Right lobe of liver (tissue), 6 donors: ENCODE measurements at regions not wholly inside any gene's neighbourhood (a gene's known extent, or its start where the extent isn't known, plus 50 kb on each side); places are given as distances from the start of the nearest gene placed in this dataset.

Experiments
- ATAC-seq, 4 donors: fragments of 200-7000 bp; cut with Tn5 transposase; one replicate each; pipeline ENCODE4 v1.9.1; 2020; ENCODE audit warnings: mild to moderate bottlenecking in 4 of 4, moderate library complexity in 4 of 4
- DNase-seq, 3 donors: peaks; one replicate each; pipeline ENCODE4 v3.0.0-alpha.2; 2020
- H3K27ac ChIP-seq, 3 donors: fragments of 200-600 bp; one replicate each; pipeline ENCODE4 v1.8.0; 2022
- H3K27me3 ChIP-seq, 2 donors: fragments of 200-600 bp; one replicate each; pipeline ENCODE4 v1.8.0; 2022
- H3K36me3 ChIP-seq, 4 donors: fragments of 200-600 bp; sonication (generic) in 1 of 4; one replicate each; pipeline versions ENCODE4 v1.5.1 to v1.8.0; 2017 to 2022; ENCODE audit warnings: control low read depth in 1 of 4
- H3K4me1 ChIP-seq, 4 donors: fragments of 200-600 bp; sonication (generic) in 1 of 4; one replicate each; pipeline versions ENCODE4 v1.5.1 to v1.8.0; 2017 to 2022; ENCODE audit warnings: control low read depth in 1 of 4
- H3K4me3 ChIP-seq, 3 donors: fragments of 200-600 bp; one replicate each; pipeline ENCODE4 v1.8.0; 2022
- H3K9me3 ChIP-seq, 4 donors: fragments of 200-600 bp; sonication (generic) in 1 of 4; one replicate each; pipeline versions ENCODE4 v1.5.1 to v1.8.0; 2017 to 2022; ENCODE audit warnings: control low read depth in 1 of 4
- CTCF ChIP-seq, 4 donors: fragments of 200-600 bp in 3 of 4; fragments of 450-650 bp in 1 of 4; IDR thresholded peaks; one replicate each; pipeline versions ENCODE4 v1.5.1 to v1.8.0; 2016 to 2022; ENCODE audit warnings: antibody characterized with exemption in 4 of 4, mild to moderate bottlenecking in 2 of 4
- POLR2A ChIP-seq: fragments of 450-650 bp; IDR thresholded peaks from one replicate; pipeline ENCODE4 v1.6.1; 2017; ENCODE audit warnings: antibody characterized with exemption, mild to moderate bottlenecking
- WGBS: methylation state at CpG from one replicate; pipeline ENCODE4 v1.1.6; 2018; ENCODE audit warnings: low coverage, low lambda C conversion rate; ENCODE audit not compliant: insufficient coverage; ENCODE audit errors: missing lambda C conversion rate; 5-methylcytosine and 5-hydroxymethylcytosine counted together
- intact Hi-C, 2 donors: fragments of 100-400 bp; cut with DNase I; formaldehyde crosslinking; loops; one replicate each; pipeline versions ENCODE4 v1.11.2 to v1.14.1; 2022
- donor health status: DM: no; HTN: yes; CAD: no.
- donor health status: DM: no; HTN: no; CAD: no.
- donor health status: DM: no; HTN: no; CAD: no.
- donor health status: DM: no; HTN: yes; CAD: no.
- donor health status: DM: no; HTN: yes; CAD: no.

DNA sequence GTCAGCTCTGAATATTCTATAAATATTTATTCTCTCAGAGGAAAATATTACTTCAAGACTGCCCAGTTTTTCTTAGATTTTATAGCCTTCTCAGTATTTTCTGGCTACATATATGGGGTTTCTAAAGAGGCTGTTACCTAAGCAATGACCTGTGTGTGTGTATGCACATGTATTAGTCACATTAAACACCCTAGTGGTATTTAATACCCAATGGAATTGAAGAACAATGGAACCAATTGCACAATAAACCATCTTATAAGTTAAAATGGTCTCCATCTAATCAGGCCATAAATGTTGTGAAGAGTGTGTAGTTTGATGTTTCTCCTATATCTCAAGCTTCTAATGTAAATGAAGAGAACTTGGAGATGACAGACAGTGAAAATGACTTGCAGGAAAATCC, 450.0 kb downstream of the SPATA31D1 start:
- no peak for DNase-seq

GRCh38 chr9:82443312-82443711, 454.7 kb downstream of the SPATA31D1 start:
- Histone ChIP-seq H3K9me3 (peaks cover 0 to 3% (median 0%) of the 10 kb centered on the region in 4 donors), H3K27ac (no peak overlapping the region), H3K4me3 (no peak overlapping the region), H3K36me3 (no peaks in the 10 kb centered on the region), H3K4me1 (no peaks in the 10 kb centered on the region), H3K27me3 (no peaks in the 10 kb centered on the region)
- no peak for DNase-seq
- ATAC-seq: no peak
- intact Hi-C loops: no loop called here
- no peak for TF ChIP-seq CTCF (IDR thresholded peaks at IDR 0.05)
- TF ChIP-seq POLR2A: no peak

More for the DNA sequence above, 450.0 kb downstream of the SPATA31D1 start:
- TF ChIP-seq POLR2A (no peak), CTCF (IDR thresholded peaks at IDR 0.05) (no peak)
- Histone ChIP-seq H3K4me1 (no peaks in the 10 kb centered on the region), H3K27ac (no peak overlapping the region), H3K27me3 (no peaks in the 10 kb centered on the region), H3K4me3 (no peak overlapping the region), H3K9me3 (peaks cover 0 to 3% (median 0%) of the 10 kb centered on the region in 4 donors), H3K36me3 (no peaks in the 10 kb centered on the region)
- intact Hi-C loops: no loop called here
- ATAC-seq: no peak

DNA sequence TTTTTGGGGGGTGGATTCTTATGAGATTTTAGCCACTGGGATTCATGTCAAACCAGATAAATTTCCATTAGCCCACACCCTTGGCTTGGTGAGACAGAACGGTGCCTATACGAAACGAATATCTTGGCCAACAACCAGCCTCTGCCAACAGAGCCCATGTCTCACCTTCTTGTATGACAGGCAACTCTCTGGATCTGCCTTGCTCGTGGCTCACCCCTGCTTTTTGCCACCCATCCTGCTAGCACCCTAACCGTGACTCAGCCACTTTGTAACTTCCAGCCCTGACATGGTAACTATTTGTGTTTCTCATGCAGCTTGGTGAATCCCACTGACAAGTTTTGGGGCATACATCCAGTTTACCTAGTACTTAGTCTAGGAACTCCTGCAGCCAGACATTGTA, 457.0 kb downstream of the SPATA31D1 start:
- H3K4me1 ChIP-seq: no peaks in the 10 kb centered on the region
- DNase-seq (no peak), ATAC-seq (no peak)
- no peaks in the 10 kb centered on the region for H3K36me3 ChIP-seq
- no peaks in the 10 kb centered on the region for H3K27me3 ChIP-seq
- WGBS: 74% methylated on average over 5 of the region's 5 CpGs
- no peak overlapping the region for H3K27ac ChIP-seq
- intact Hi-C loops: no loop called here
- TF ChIP-seq CTCF (IDR thresholded peaks at IDR 0.05) (no peak), POLR2A (no peak)
- H3K4me3 ChIP-seq: no peak overlapping the region
- no peaks in the 10 kb centered on the region for H3K9me3 ChIP-seq

DNA sequence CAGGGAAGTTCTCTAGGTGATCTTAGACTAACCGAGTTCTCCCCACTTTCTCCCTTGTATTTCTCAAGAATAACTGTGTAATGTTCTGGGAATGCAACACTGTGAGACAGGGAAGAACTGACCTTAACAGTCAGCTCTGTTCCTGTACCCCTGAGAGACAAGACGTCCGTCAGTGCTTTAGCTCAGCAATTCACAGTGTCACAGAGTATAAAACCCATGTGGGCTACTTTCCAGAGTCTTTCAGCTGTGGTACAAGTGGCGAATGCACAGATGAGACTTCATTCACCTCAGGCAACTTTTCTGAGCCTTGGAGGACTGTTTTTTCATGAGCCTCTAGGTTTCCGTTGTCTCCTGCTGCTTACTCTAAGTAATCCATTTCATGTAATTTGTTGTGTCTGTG, 458.8 kb downstream of the SPATA31D1 start:
- TF ChIP-seq POLR2A: no peak
- no peak for TF ChIP-seq CTCF (IDR thresholded peaks at IDR 0.05)
- ATAC-seq (no peak), DNase-seq (no peak)

GRCh38 chr9:82449986-82450385, 461.4 kb downstream of the SPATA31D1 start:
- H3K27me3 ChIP-seq: no peaks in the 10 kb centered on the region
- TF ChIP-seq POLR2A (no peak), CTCF (IDR thresholded peaks at IDR 0.05) (no peak)
- DNase-seq (no peak), ATAC-seq (no peak)
- H3K9me3 ChIP-seq: no peaks in the 10 kb centered on the region
- H3K27ac ChIP-seq: no peak overlapping the region
- no peaks in the 10 kb centered on the region for H3K36me3 ChIP-seq
- H3K4me3 ChIP-seq: no peak overlapping the region
- intact Hi-C loops: no loop called here
- peaks cover 0 to 10% (median under 1%) of the 10 kb centered on the region in 4 donors for H3K4me1 ChIP-seq

More for the DNA sequence above, 458.8 kb downstream of the SPATA31D1 start:
- no peaks in the 10 kb centered on the region for H3K9me3 ChIP-seq
- H3K27ac ChIP-seq: no peak overlapping the region
- no peaks in the 10 kb centered on the region for H3K4me1 ChIP-seq
- H3K36me3 ChIP-seq: no peaks in the 10 kb centered on the region
- no peak overlapping the region for H3K4me3 ChIP-seq
- WGBS: 88% methylated on average over 4 of the region's 5 CpGs
- intact Hi-C loops: no loop called here
- no peaks in the 10 kb centered on the region for H3K27me3 ChIP-seq
